Mucosa of descending colon (tissue), 3 donors: ENCODE measurements at regions not wholly inside any gene's neighbourhood (a gene's known extent, or its start where the extent isn't known, plus 50 kb on each side); places are given as distances from the start of the nearest gene placed in this dataset.

Experiments used
- ATAC-seq: fragments of 200-7000 bp; cut with Tn5 transposase; one replicate; pipeline ENCODE4 v1.9.1; 2020; ENCODE audit warnings: mild to moderate bottlenecking, moderate library complexity
- DNase-seq, 3 donors: peaks; one replicate each; pipeline ENCODE4 v3.0.0-alpha.2; 2020
- H3K36me3 ChIP-seq: fragments of 200-600 bp; one replicate; pipeline ENCODE4 v1.8.0; 2021; ENCODE audit warnings: low read depth, mild to moderate bottlenecking
- H3K4me1 ChIP-seq: fragments of 200-600 bp; one replicate; pipeline ENCODE4 v1.8.0; 2021; ENCODE audit warnings: low read depth, mild to moderate bottlenecking
- H3K4me3 ChIP-seq: fragments of 200-600 bp; one replicate; pipeline ENCODE4 v1.8.0; 2021; ENCODE audit warnings: mild to moderate bottlenecking
- H3K9me3 ChIP-seq: fragments of 200-600 bp; one replicate; pipeline ENCODE4 v1.8.0; 2021; ENCODE audit warnings: mild to moderate bottlenecking
- intact Hi-C, 2 donors: fragments of 100-400 bp; cut with DNase I in 1 of 2; cut with micrococcal nuclease in 1 of 2; formaldehyde crosslinking; loops; one replicate each; pipeline versions ENCODE4 v1.11.0 to v1.11.1; 2022; cut with DNase I, micrococcal nuclease
- TF ChIP-seq, protein P1 (sequence below): fragments of 200-600 bp; IDR thresholded peaks from one replicate; pipeline ENCODE4 v1.8.0; 2022; ENCODE audit warnings: antibody characterized with exemption, mild to moderate bottlenecking
- donor health status: DM: no; HTN: no; CAD: no; lungs with moderate emphysema.
- donor health status: DM: no; HTN: no; CAD: no.
- donor health status: DM: no; HTN: yes; CAD: no.

DNA sequence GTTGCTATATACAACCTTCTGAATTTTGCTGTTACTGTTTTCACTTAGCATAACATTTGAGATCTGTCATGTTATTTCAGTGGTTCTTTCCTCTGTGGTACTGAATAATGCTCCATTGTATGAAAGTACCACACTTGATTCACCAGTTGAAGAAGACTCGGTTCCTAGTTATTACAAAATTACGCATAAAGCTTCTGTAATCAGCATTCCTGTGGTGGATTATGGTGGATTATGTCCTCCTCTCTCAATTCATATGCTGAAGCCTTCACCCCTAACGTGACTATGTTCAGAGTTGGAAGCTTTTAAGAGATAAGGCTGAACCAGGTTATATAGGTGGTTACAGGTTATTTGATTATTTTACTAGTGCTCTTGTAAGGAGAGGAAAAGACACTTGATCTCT is 2143.5 kb upstream of the AGA start:
- no peaks in the 10 kb centered on the region for H3K36me3 ChIP-seq
- no peaks in the 10 kb centered on the region for H3K4me1 ChIP-seq
- no peak overlapping the region for H3K4me3 ChIP-seq
- no peak for DNase-seq
- H3K9me3 ChIP-seq = no peaks in the 10 kb centered on the region
- ATAC-seq = no peak
- intact Hi-C loops = no loop called here
- TF ChIP-seq, protein P1, sequence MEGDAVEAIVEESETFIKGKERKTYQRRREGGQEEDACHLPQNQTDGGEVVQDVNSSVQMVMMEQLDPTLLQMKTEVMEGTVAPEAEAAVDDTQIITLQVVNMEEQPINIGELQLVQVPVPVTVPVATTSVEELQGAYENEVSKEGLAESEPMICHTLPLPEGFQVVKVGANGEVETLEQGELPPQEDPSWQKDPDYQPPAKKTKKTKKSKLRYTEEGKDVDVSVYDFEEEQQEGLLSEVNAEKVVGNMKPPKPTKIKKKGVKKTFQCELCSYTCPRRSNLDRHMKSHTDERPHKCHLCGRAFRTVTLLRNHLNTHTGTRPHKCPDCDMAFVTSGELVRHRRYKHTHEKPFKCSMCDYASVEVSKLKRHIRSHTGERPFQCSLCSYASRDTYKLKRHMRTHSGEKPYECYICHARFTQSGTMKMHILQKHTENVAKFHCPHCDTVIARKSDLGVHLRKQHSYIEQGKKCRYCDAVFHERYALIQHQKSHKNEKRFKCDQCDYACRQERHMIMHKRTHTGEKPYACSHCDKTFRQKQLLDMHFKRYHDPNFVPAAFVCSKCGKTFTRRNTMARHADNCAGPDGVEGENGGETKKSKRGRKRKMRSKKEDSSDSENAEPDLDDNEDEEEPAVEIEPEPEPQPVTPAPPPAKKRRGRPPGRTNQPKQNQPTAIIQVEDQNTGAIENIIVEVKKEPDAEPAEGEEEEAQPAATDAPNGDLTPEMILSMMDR = no peak

DNA sequence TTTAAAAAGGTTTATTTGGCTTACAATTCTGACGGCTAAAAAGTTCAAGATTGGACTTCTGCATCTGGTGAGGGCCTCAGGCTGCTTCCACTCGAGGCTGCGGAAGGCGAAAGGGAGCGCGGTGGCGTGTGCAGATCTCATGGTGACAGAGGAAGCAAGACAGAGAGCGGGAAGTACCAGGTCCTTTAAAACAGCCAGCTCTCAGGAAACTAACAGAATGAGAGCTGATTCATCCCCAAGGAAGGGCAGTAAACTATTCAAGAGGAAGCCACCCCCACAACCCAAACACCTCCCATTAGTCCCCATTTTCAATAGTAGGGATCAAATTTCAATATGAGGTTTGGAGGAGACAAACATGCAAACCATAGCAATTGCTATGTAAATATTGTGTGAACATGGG is 2144.2 kb upstream of the AGA start:
- intact Hi-C loops = no loop called here
- TF ChIP-seq, protein P1 = no peak
- ATAC-seq (no peak), DNase-seq (no peak)
- Histone ChIP-seq H3K4me3 (no peak overlapping the region), H3K9me3 (no peaks in the 10 kb centered on the region), H3K36me3 (no peaks in the 10 kb centered on the region), H3K4me1 (no peaks in the 10 kb centered on the region)

DNA sequence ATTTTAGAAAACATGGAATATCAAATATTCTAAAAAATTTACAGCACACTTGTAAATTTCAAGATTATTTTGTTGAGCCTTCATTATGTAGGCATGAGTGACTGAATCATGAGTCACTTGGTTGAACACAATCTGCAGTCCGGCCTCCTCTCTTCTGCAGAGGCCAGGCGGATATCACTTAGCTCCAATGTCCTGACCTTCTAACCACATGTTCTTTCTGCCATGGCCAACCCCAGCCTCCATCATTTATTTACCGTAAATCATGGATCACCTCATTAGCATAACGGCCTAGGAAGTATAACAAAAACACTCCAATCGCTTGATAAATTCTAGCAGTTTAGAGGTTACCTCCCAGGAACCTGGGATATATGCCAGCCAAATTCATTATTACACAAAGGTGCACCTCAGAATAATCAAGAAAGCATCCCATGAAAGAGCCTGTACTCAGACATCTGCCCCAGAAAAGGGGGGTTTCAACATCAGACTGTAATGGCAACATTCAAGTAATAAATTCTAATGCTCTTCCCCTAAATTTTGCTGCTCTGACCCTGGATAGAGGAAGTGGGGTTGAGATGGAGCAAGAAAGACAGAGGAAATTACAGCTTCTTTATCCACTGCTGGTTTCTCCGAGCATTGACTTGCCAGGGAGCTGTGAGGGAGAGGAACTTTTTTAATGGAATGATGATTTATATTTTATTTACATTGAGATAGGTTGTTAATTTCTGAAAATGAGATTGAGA is 2153.6 kb upstream of the AGA start:
- TF ChIP-seq, protein P1 = no peak
- intact Hi-C loops = no loop called here
- no peak overlapping the region for H3K4me3 ChIP-seq
- H3K36me3 ChIP-seq = no peaks in the 10 kb centered on the region
- no peak for DNase-seq
- no peaks in the 10 kb centered on the region for H3K4me1 ChIP-seq
- ATAC-seq = no peak
- peaks cover 6% of the 10 kb centered on the region for H3K9me3 ChIP-seq

DNA sequence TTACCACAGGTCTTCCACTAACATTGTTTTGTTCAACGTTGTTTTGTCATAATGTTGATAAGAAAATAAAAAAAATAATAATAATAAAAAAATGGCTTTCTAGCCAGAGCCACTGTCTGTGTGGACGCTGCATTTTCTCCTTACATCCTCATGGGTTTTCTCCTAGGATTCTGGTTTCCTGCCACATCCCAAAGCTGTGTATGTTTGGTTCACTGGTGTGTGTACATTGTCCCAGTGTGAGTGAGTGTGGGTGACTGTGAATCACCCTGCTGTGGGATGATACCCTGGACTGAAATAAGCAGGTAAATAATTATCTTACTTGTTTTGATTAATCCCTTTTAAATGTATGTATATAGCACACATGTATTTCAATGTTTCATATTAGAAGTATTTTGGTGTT is 2154.4 kb upstream of the AGA start:
- H3K4me3 ChIP-seq = no peak overlapping the region
- intact Hi-C loops = no loop called here

DNA sequence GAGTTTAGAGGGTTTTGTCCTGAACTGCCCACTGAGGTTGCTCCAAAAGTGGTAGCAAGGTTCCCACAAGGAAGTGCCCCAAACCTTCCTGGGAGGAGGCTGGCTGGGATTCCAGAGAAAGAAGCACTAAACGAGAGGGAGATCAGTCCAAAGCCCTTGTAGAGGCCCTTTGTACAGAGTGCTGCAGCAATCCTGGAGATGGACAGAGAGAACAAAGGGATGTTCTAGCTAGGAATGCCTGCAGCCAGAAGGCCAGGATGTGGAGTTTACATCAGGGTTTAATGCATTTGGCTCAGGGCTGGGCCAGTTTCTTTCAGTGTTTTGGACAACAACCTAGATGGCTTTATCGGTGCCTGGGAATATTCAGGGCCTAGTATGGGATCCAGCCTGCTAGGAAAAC is 2155.1 kb upstream of the AGA start:
- TF ChIP-seq, protein P1 = no peak
- intact Hi-C loops = no loop called here
- Histone ChIP-seq H3K9me3 (peaks cover 6% of the 10 kb centered on the region), H3K4me1 (no peaks in the 10 kb centered on the region), H3K36me3 (no peaks in the 10 kb centered on the region), H3K4me3 (no peak overlapping the region)
- DNase-seq (no peak), ATAC-seq (no peak)

More for the DNA sequence above, 2154.4 kb upstream of the AGA start:
- Histone ChIP-seq H3K36me3 (no peaks in the 10 kb centered on the region), H3K4me1 (no peaks in the 10 kb centered on the region), H3K9me3 (peaks cover 6% of the 10 kb centered on the region)
- no peak for DNase-seq
- no peak for ATAC-seq
- TF ChIP-seq, protein P1 = no peak

DNA sequence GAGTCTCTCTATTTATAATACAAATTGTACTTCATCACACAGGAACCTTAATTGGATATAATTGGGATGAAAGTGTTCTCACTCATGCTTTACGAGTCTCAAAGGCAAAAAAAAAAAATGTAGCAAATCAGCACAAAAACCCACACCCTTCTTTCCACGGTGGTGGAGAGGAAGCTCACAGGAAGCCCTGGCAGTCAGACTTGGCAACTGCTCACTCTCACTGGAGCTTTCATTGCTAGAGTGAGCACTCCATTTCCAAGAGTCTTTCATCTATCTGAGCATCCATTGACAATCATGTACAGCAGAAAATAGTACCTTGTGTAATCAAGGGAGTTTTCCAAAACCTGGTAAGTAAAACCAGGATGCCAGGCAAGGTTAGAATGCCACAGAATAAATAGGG is 2159.4 kb upstream of the AGA start:
- no peak overlapping the region for H3K4me3 ChIP-seq
- H3K4me1 ChIP-seq = no peaks in the 10 kb centered on the region
- DNase-seq (no peak), ATAC-seq (no peak)
- intact Hi-C loops = no loop called here
- H3K36me3 ChIP-seq = no peaks in the 10 kb centered on the region
- TF ChIP-seq, protein P1 = no peak
- H3K9me3 ChIP-seq = peaks cover 14% of the 10 kb centered on the region
